KMS-11 (cell line): ENCODE measurements at regions not wholly inside any gene's neighbourhood (a gene's known extent, or its start where the extent isn't known, plus 50 kb on each side); places are given as distances from the start of the nearest gene placed in this dataset.

Experiments
- H2AFZ ChIP-seq: fragments of 200-600 bp; sonication (generic); 2 replicates; pipeline ENCODE4 v1.6.1; 2016; ENCODE audit warnings: antibody characterized with exemption, mixed run types, low read depth
- H3K27ac ChIP-seq: fragments of 200-600 bp; sonication (generic); 2 replicates; pipeline ENCODE4 v1.6.1; 2016; ENCODE audit warnings: mild to moderate bottlenecking, mixed run types
- H3K27me3 ChIP-seq: fragments of 200-600 bp; sonication (generic); 2 replicates; pipeline ENCODE4 v1.6.1; 2017; ENCODE audit warnings: mild to moderate bottlenecking, low read depth, mixed run types, moderate library complexity; ENCODE audit not compliant: insufficient read depth
- H3K36me3 ChIP-seq: fragments of 200-600 bp; sonication (generic); 2 replicates; pipeline ENCODE4 v1.6.1; 2017; ENCODE audit warnings: mild to moderate bottlenecking, mixed run types; ENCODE audit not compliant: insufficient read depth
- H3K4me1 ChIP-seq: fragments of 200-600 bp; sonication (generic); 2 replicates; pipeline ENCODE4 v1.6.1; 2016; ENCODE audit warnings: mild to moderate bottlenecking, low read depth, mixed run types; ENCODE audit not compliant: poor library complexity, severe bottlenecking
- H3K4me2 ChIP-seq: fragments of 200-600 bp; sonication (generic); 2 replicates; pipeline ENCODE4 v1.7.0; 2016; ENCODE audit warnings: mild to moderate bottlenecking, mixed run types
- H3K4me3 ChIP-seq: fragments of 200-600 bp; sonication (generic); IDR thresholded peaks from 2 replicates; pipeline ENCODE4 v1.6.1; 2017; ENCODE audit warnings: low read depth, low read length, mixed read lengths; ENCODE audit not compliant: insufficient read depth
- H3K79me2 ChIP-seq: fragments of 200-600 bp; sonication (generic); 2 replicates; pipeline ENCODE4 v1.6.1; 2016; ENCODE audit warnings: low read depth, mixed run types; ENCODE audit not compliant: insufficient read depth
- H3K9ac ChIP-seq: fragments of 200-600 bp; sonication (generic); 2 replicates; pipeline ENCODE4 v1.6.1; 2016; ENCODE audit warnings: mild to moderate bottlenecking, mixed run types
- H4K20me1 ChIP-seq: fragments of 200-600 bp; sonication (generic); 2 replicates; pipeline ENCODE4 v1.6.1; 2016; ENCODE audit warnings: mild to moderate bottlenecking, mixed run types; ENCODE audit not compliant: insufficient read depth
- TF ChIP-seq, protein P1 (sequence below): fragments of 200-600 bp; sonication (generic); conservative IDR thresholded peaks from 2 replicates; pipeline ENCODE4 v1.6.1; 2017; ENCODE audit warnings: low read depth, mild to moderate bottlenecking, antibody characterized with exemption, low read length, moderate library complexity, mixed read lengths

DNA sequence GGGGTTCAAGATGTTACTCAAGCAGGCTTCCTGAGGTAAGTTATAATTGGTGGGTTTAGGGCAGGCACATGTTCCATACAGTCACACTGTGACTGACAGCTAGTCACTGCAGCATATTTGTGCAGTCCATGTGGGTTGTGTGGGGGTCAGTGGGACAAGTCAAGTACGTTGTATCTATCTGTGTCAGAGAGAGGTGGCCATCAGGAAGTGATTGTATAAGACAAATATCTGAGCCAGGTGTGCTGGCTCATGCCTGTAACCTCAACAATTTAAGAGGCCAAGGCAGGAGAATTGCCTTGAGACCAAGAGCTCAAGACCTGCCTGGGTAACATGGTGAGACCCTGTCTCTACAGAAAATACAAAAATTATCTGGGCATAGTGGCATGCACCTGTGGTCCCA is 509.3 kb downstream of the CENPC start:
- Histone ChIP-seq H3K4me3 (no peak overlapping the region), H3K4me2 (no peak overlapping the region), H3K27me3 (no peaks in the 10 kb centered on the region), H3K4me1 (no peaks in the 10 kb centered on the region), H2AFZ (no peak overlapping the region), H3K9ac (no peak overlapping the region), H3K27ac (no peak overlapping the region), H3K36me3 (no peaks in the 10 kb centered on the region), H3K79me2 (no peaks in the 10 kb centered on the region), H4K20me1 (no peaks in the 10 kb centered on the region)
- TF ChIP-seq, protein P1, sequence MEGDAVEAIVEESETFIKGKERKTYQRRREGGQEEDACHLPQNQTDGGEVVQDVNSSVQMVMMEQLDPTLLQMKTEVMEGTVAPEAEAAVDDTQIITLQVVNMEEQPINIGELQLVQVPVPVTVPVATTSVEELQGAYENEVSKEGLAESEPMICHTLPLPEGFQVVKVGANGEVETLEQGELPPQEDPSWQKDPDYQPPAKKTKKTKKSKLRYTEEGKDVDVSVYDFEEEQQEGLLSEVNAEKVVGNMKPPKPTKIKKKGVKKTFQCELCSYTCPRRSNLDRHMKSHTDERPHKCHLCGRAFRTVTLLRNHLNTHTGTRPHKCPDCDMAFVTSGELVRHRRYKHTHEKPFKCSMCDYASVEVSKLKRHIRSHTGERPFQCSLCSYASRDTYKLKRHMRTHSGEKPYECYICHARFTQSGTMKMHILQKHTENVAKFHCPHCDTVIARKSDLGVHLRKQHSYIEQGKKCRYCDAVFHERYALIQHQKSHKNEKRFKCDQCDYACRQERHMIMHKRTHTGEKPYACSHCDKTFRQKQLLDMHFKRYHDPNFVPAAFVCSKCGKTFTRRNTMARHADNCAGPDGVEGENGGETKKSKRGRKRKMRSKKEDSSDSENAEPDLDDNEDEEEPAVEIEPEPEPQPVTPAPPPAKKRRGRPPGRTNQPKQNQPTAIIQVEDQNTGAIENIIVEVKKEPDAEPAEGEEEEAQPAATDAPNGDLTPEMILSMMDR = no peak

DNA sequence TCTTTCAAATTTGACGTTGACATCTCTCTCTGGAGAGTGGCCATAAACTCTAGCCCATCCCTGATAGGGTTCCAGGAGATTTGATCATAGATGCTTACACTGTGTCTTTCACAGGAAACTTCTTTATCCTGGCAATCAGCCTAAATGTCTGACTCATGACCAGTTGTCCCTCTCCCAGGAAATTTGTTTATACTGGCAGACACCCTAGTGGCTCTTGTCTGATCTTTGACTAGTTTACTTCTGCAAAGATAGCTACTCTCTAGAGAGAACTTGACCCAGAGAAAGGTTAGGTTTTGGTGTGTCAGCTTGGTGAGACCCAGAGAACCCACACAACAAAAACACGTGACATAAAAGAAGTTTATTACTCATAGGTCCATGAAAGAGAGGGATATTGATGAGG is 509.8 kb downstream of the CENPC start:
- Histone ChIP-seq H3K36me3 (no peaks in the 10 kb centered on the region), H4K20me1 (no peaks in the 10 kb centered on the region), H3K4me3 (no peak overlapping the region), H3K79me2 (no peaks in the 10 kb centered on the region), H3K4me2 (no peak overlapping the region), H2AFZ (no peak overlapping the region), H3K4me1 (no peaks in the 10 kb centered on the region), H3K27me3 (no peaks in the 10 kb centered on the region), H3K27ac (no peak overlapping the region), H3K9ac (no peak overlapping the region)
- TF ChIP-seq, protein P1 = no peak

DNA sequence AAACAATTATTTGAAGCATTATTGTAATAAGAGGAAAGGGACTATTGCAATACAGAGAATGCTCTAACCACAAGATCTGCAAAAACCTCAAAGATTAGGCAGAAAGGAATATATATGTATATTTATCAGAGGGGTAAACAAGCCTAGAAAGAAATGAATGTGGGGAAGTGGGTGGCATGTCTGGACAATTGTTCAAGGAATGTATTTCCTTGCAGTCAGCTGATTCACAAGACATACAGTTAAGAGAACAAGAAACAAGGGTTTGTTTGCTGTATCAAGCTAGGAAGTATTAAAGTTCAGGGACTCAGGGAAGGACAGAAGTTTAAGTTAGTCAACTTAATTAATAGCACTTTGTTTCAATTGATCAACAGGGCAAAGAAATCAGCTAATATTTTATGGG is 514.7 kb downstream of the CENPC start:
- TF ChIP-seq, protein P1 = no peak
- no peak overlapping the region for H3K4me2 ChIP-seq
- H3K36me3 ChIP-seq = no peaks in the 10 kb centered on the region
- H3K27ac ChIP-seq = no peak overlapping the region
- no peak overlapping the region for H2AFZ ChIP-seq
- H3K9ac ChIP-seq = no peak overlapping the region
- H4K20me1 ChIP-seq = no peaks in the 10 kb centered on the region
- no peaks in the 10 kb centered on the region for H3K79me2 ChIP-seq
- H3K4me3 ChIP-seq = no peak overlapping the region
- H3K27me3 ChIP-seq = no peaks in the 10 kb centered on the region
- H3K4me1 ChIP-seq = no peaks in the 10 kb centered on the region

- no peak overlapping the region for H3K27ac ChIP-seq
- H3K4me2 ChIP-seq = no peak overlapping the region
- no peaks in the 10 kb centered on the region for H3K79me2 ChIP-seq
- H3K4me3 ChIP-seq = no peak overlapping the region
- no peaks in the 10 kb centered on the region for H4K20me1 ChIP-seq
- no peak overlapping the region for H3K9ac ChIP-seq
- no peaks in the 10 kb centered on the region for H3K36me3 ChIP-seq
- no peaks in the 10 kb centered on the region for H3K27me3 ChIP-seq
- H3K4me1 ChIP-seq = no peaks in the 10 kb centered on the region
- TF ChIP-seq, protein P1 = no peak
- H2AFZ ChIP-seq = no peak overlapping the region
Observed at GRCh38 chr4:67020438-67020797, 524.9 kb downstream of the CENPC start.
